ENCODE measurements at regions not wholly inside any gene's neighbourhood (a gene's known extent, or its start where the extent isn't known, plus 50 kb on each side); places are given as distances from the start of the nearest gene placed in this dataset.
"Not testable (repeated sequence)": the region's sequence is repeated elsewhere in the genome, so short reads cannot be mapped to it uniquely, and the experiment has no call there.

- not testable (repeated sequence) for FAIRE-seq; DNase-seq (ENCODE audit: extremely low spot score, insufficient read length, low read depth)
Observed at GRCh38 chr3:117872594-117873248, 1161.9 kb downstream of the IGSF11 start.

- FAIRE-seq (no peak), DNase-seq (ENCODE audit: extremely low spot score, insufficient read length, low read depth) (no peak)
Observed at GRCh38 chr3:117873249-117873600, 1161.4 kb downstream of the IGSF11 start.

GRCh38 chr3:117874028-117874690 lies 1160.5 kb downstream of the IGSF11 start:
- FAIRE-seq (no peak), DNase-seq (ENCODE audit: extremely low spot score, insufficient read length, low read depth) (no peak)

GRCh38 chr3:117874904-117875874 lies 1159.5 kb downstream of the IGSF11 start:
- DNase-seq (ENCODE audit: extremely low spot score, insufficient read length, low read depth) (no peak), FAIRE-seq (no peak)

- DNase-seq (ENCODE audit: extremely low spot score, insufficient read length, low read depth) (no peak), FAIRE-seq (no peak)
Observed at GRCh38 chr3:117875887-117876286, 1158.8 kb downstream of the IGSF11 start.

- DNase-seq (ENCODE audit: extremely low spot score, insufficient read length, low read depth) (no peak), FAIRE-seq (no peak)
Observed at GRCh38 chr3:117880638-117881037, 1154.0 kb downstream of the IGSF11 start.

- DNase-seq (ENCODE audit: extremely low spot score, insufficient read length, low read depth) (no peak), FAIRE-seq (no peak)
Observed at GRCh38 chr3:117881210-117881609, 1153.4 kb downstream of the IGSF11 start.

GRCh38 chr3:117885011-117885441 lies 1149.6 kb downstream of the IGSF11 start:
- FAIRE-seq (no peak), DNase-seq (ENCODE audit: extremely low spot score, insufficient read length, low read depth) (no peak)

GRCh38 chr3:117886147-117886546 lies 1148.5 kb downstream of the IGSF11 start:
- no peak for FAIRE-seq
- DNase-seq (ENCODE audit: extremely low spot score, insufficient read length, low read depth): no peak

- FAIRE-seq (no peak), DNase-seq (ENCODE audit: extremely low spot score, insufficient read length, low read depth) (no peak)
Observed at GRCh38 chr3:117887031-117887430, 1147.6 kb downstream of the IGSF11 start.

GRCh38 chr3:117887901-117888300 lies 1146.7 kb downstream of the IGSF11 start:
- FAIRE-seq (no peak), DNase-seq (ENCODE audit: extremely low spot score, insufficient read length, low read depth) (no peak)

GRCh38 chr3:117892431-117892841 lies 1142.2 kb downstream of the IGSF11 start:
- DNase-seq (ENCODE audit: extremely low spot score, insufficient read length, low read depth): no peak
- no peak for FAIRE-seq

- DNase-seq (ENCODE audit: extremely low spot score, insufficient read length, low read depth) (no peak), FAIRE-seq (no peak)
Observed at GRCh38 chr3:117893001-117893400, 1141.6 kb downstream of the IGSF11 start.

GRCh38 chr3:117893638-117894037 lies 1141.0 kb downstream of the IGSF11 start:
- FAIRE-seq (no peak), DNase-seq (ENCODE audit: extremely low spot score, insufficient read length, low read depth) (no peak)

GRCh38 chr3:117898722-117899522 lies 1135.7 kb downstream of the IGSF11 start:
- peak; percentile 53 for FAIRE-seq
- no peak for DNase-seq (ENCODE audit: extremely low spot score, insufficient read length, low read depth)

- FAIRE-seq (no peak), DNase-seq (ENCODE audit: extremely low spot score, insufficient read length, low read depth) (no peak)
Observed at GRCh38 chr3:117903226-117903625, 1131.4 kb downstream of the IGSF11 start.

GRCh38 chr3:117910820-117911521 lies 1123.7 kb downstream of the IGSF11 start:
- FAIRE-seq: no peak
- no peak for DNase-seq (ENCODE audit: extremely low spot score, insufficient read length, low read depth)

GRCh38 chr3:117912352-117912751 lies 1122.3 kb downstream of the IGSF11 start:
- no peak for FAIRE-seq
- no peak for DNase-seq (ENCODE audit: extremely low spot score, insufficient read length, low read depth)

GRCh38 chr3:117914540-117915100 lies 1120.0 kb downstream of the IGSF11 start:
- DNase-seq (ENCODE audit: extremely low spot score, insufficient read length, low read depth): no peak
- FAIRE-seq: no peak
